ENCODE measurements at regions not wholly inside any gene's neighbourhood (a gene's known extent, or its start where the extent isn't known, plus 50 kb on each side); places are given as distances from the start of the nearest gene placed in this dataset.

GRCh38 chr2:81196383-81196851 lies 891.9 kb upstream of the LRRTM1 start:
- Histone ChIP-seq H3K4me1 (ENCODE audit: control insufficient read depth, insufficient read depth, low read length) (no peaks in the 10 kb centered on the region), H3K36me3 (ENCODE audit: control insufficient read depth in 2 of 2, insufficient read depth in 1 of 2, low read length in 2 of 2) (no peaks in the 10 kb centered on the region), H3K4me3 (ENCODE audit: low read depth, low read length) (no peak overlapping the region), H3K9me3 (ENCODE audit: control insufficient read depth, insufficient read depth, low read depth, low read length) (no peaks in the 10 kb centered on the region), H3K27ac (ENCODE audit: extremely low read depth, low read depth, low read length) (no peak overlapping the region)
- CTCF ChIA-PET = no interaction called here
- no peak for TF ChIP-seq ZNF18 (tag by site-specific recombination; IDR thresholded peaks at IDR 0.05)
- no peak for TF ChIP-seq EGR2 (tag by site-specific recombination; IDR thresholded peaks at IDR 0.05; ENCODE audit: low read depth)
- POLR2A ChIA-PET = no interaction called here

GRCh38 chr2:81195774-81196382 lies 891.3 kb upstream of the LRRTM1 start:
- Histone ChIP-seq H3K27ac (ENCODE audit: extremely low read depth, low read depth, low read length) (no peak overlapping the region), H3K36me3 (ENCODE audit: control insufficient read depth in 2 of 2, insufficient read depth in 1 of 2, low read length in 2 of 2) (no peaks in the 10 kb centered on the region), H3K9me3 (ENCODE audit: control insufficient read depth, insufficient read depth, low read depth, low read length) (no peaks in the 10 kb centered on the region), H3K4me3 (ENCODE audit: low read depth, low read length) (no peak overlapping the region), H3K4me1 (ENCODE audit: control insufficient read depth, insufficient read depth, low read length) (no peaks in the 10 kb centered on the region)
- CTCF ChIA-PET = no interaction called here
- no peak for TF ChIP-seq ZNF280D (tag by site-specific recombination; IDR thresholded peaks at IDR 0.05)
- TF ChIP-seq ZNF513 (tag by site-specific recombination; IDR thresholded peaks at IDR 0.05) = no peak
- POLR2A ChIA-PET = no interaction called here

GRCh38 chr2:81195017-81195773 lies 890.6 kb upstream of the LRRTM1 start:
- H3K4me3 ChIP-seq (ENCODE audit: low read depth, low read length) = no peak overlapping the region
- no peaks in the 10 kb centered on the region for H3K9me3 ChIP-seq (ENCODE audit: control insufficient read depth, insufficient read depth, low read depth, low read length)

GRCh38 chr2:81194581-81194980 lies 890.0 kb upstream of the LRRTM1 start:
- Histone ChIP-seq H3K27ac (ENCODE audit: extremely low read depth, low read depth, low read length) (no peak overlapping the region), H3K9me3 (ENCODE audit: control insufficient read depth, insufficient read depth, low read depth, low read length) (no peaks in the 10 kb centered on the region), H3K36me3 (ENCODE audit: control insufficient read depth in 2 of 2, insufficient read depth in 1 of 2, low read length in 2 of 2) (no peaks in the 10 kb centered on the region), H3K4me1 (ENCODE audit: control insufficient read depth, insufficient read depth, low read length) (no peaks in the 10 kb centered on the region), H3K4me3 (ENCODE audit: low read depth, low read length) (no peak overlapping the region)
- CTCF ChIA-PET = no interaction called here
- POLR2A ChIA-PET = no interaction called here
- TF ChIP-seq PRDM2 (tag by site-specific recombination; IDR thresholded peaks at IDR 0.05; ENCODE audit: borderline replicate concordance) (no peak), ZBTB11 (tag by site-specific recombination; conservative IDR thresholded peaks at IDR 0.05; ENCODE audit: low read depth) (no peak)

More at GRCh38 chr2:81195017-81195773, 890.6 kb upstream of the LRRTM1 start:
- Histone ChIP-seq H3K4me1 (ENCODE audit: control insufficient read depth, insufficient read depth, low read length) (no peaks in the 10 kb centered on the region), H3K36me3 (ENCODE audit: control insufficient read depth in 2 of 2, insufficient read depth in 1 of 2, low read length in 2 of 2) (no peaks in the 10 kb centered on the region), H3K27ac (ENCODE audit: extremely low read depth, low read depth, low read length) (no peak overlapping the region)
- TF ChIP-seq ZBTB1 (tag by site-specific recombination; IDR thresholded peaks at IDR 0.05) (no peak), ZNF138 (tag by site-specific recombination; IDR thresholded peaks at IDR 0.05; ENCODE audit: borderline replicate concordance) (no peak)
- POLR2A ChIA-PET = no interaction called here
- CTCF ChIA-PET = no interaction called here

Measured in HEK293 (cell line).